ENCODE measurements at regions not wholly inside any gene's neighbourhood (a gene's known extent, or its start where the extent isn't known, plus 50 kb on each side); places are given as distances from the start of the nearest gene placed in this dataset.

- no peak overlapping the region for H3K27ac ChIP-seq (ENCODE audit: low read depth, low read length)
- no peak overlapping the region for H3K4me3 ChIP-seq (ENCODE audit: low read depth in 1 of 5, low read length in 5 of 5)
- H3K36me3 ChIP-seq (ENCODE audit: control insufficient read depth in 5 of 5, insufficient read depth in 5 of 5, low read length in 5 of 5), result no peaks in the 10 kb centered on the region
- H3K9me3 ChIP-seq (ENCODE audit: control insufficient read depth in 5 of 5, low read length in 5 of 5), result peaks cover 0 to 4% (median 0%) of the 10 kb centered on the region in 5 donors
- no peak overlapping the region for H3K9ac ChIP-seq (ENCODE audit: low read length in 5 of 5)
- peaks cover 0 to 4% (median 0%) of the 10 kb centered on the region in 5 donors for H3K27me3 ChIP-seq (ENCODE audit: control insufficient read depth in 5 of 5, insufficient read depth in 4 of 5, low read length in 5 of 5)
- H3K4me1 ChIP-seq (ENCODE audit: control insufficient read depth in 5 of 5, insufficient read depth in 5 of 5, low read length in 5 of 5), result peaks cover 0 to 2% (median 0%) of the 10 kb centered on the region in 5 donors
These were observed 51.5 kb upstream of the NLK start for GRCh38 chr17:27990979-27991378.

GRCh38 chr17:27991462-27991993 lies 50.9 kb upstream of the NLK start:
- H3K27me3 ChIP-seq (ENCODE audit: control insufficient read depth in 5 of 5, insufficient read depth in 4 of 5, low read length in 5 of 5), result peaks cover 0 to 4% (median 0%) of the 10 kb centered on the region in 5 donors
- H3K4me3 ChIP-seq (ENCODE audit: low read depth in 1 of 5, low read length in 5 of 5), result no peak overlapping the region
- H3K27ac ChIP-seq (ENCODE audit: low read depth, low read length), result no peak overlapping the region
- peaks cover 0 to 4% (median 0%) of the 10 kb centered on the region in 5 donors for H3K9me3 ChIP-seq (ENCODE audit: control insufficient read depth in 5 of 5, low read length in 5 of 5)
- no peaks in the 10 kb centered on the region for H3K36me3 ChIP-seq (ENCODE audit: control insufficient read depth in 5 of 5, insufficient read depth in 5 of 5, low read length in 5 of 5)
- H3K9ac ChIP-seq (ENCODE audit: low read length in 5 of 5), result no peak overlapping the region
- H3K4me1 ChIP-seq (ENCODE audit: control insufficient read depth in 5 of 5, insufficient read depth in 5 of 5, low read length in 5 of 5), result no peaks in the 10 kb centered on the region

All from subcutaneous abdominal adipose tissue (tissue), 5 donors.